ENCODE measurements at regions not wholly inside any gene's neighbourhood (a gene's known extent, or its start where the extent isn't known, plus 50 kb on each side); places are given as distances from the start of the nearest gene placed in this dataset.

DNA sequence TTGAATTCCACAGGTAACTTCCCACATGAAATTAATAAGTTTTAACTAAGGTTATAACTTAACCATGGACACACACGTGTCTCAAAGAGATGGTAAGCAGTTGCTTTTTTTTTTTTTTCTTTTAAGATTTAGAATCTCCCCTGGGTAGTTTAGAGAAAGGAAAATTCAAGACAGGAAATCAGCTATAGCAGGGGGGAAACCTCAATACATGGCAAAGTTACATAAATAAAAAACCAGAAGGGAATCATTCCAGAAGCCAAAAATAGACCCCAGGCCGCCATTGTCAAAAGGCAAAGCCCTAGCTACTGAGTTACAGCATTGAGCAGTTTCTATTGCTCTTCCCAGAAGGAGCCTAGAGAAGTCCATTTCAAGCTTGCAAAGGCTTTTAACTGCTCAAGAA, 91.5 kb upstream of the ZNF236 start:
- H3K27me3 ChIP-seq (replicated peaks), result no peaks in the 10 kb centered on the region
- DNase-seq, result no peak
- H3K36me3 ChIP-seq (replicated peaks), result no peaks in the 10 kb centered on the region
- H3K27ac ChIP-seq, result no peak overlapping the region
- in situ Hi-C loops (cut with HindIII; ENCODE audit: low pct_ligation_motif_present, low sequenced_read_pairs), result no loop called here
- no peak overlapping the region for H3K4me3 ChIP-seq (ENCODE audit: low read depth, low read length)
- TF ChIP-seq, protein P1, sequence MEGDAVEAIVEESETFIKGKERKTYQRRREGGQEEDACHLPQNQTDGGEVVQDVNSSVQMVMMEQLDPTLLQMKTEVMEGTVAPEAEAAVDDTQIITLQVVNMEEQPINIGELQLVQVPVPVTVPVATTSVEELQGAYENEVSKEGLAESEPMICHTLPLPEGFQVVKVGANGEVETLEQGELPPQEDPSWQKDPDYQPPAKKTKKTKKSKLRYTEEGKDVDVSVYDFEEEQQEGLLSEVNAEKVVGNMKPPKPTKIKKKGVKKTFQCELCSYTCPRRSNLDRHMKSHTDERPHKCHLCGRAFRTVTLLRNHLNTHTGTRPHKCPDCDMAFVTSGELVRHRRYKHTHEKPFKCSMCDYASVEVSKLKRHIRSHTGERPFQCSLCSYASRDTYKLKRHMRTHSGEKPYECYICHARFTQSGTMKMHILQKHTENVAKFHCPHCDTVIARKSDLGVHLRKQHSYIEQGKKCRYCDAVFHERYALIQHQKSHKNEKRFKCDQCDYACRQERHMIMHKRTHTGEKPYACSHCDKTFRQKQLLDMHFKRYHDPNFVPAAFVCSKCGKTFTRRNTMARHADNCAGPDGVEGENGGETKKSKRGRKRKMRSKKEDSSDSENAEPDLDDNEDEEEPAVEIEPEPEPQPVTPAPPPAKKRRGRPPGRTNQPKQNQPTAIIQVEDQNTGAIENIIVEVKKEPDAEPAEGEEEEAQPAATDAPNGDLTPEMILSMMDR (IDR thresholded peaks at IDR 0.05; ENCODE audit: low read depth, low read length, missing control alignments), result no peak

DNA sequence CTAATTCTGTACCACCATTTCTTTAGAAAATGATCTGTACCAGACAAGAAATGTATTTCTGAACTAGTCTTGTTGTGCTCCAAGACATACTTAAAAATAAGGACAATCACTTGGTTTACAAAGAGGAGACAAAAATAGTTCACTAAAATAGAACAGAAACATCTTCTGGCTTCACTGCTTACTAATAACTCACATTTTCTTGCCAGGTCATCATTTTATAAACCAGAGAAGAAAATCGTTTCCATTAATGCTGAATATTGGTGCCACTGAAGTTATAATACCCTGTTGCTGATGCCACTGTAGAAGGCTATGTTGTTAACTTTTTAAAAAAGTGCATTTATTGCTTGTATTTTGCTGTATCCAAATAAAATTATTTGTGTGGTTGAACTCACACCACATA, 94.8 kb upstream of the ZNF236 start:
- no peak for DNase-seq
- no peaks in the 10 kb centered on the region for H3K27me3 ChIP-seq (replicated peaks)
- TF ChIP-seq, protein P1 (IDR thresholded peaks at IDR 0.05; ENCODE audit: low read depth, low read length, missing control alignments), result no peak
- no peak overlapping the region for H3K27ac ChIP-seq
- no peak overlapping the region for H3K4me3 ChIP-seq (ENCODE audit: low read depth, low read length)
- in situ Hi-C loops (cut with HindIII; ENCODE audit: low pct_ligation_motif_present, low sequenced_read_pairs), result no loop called here
- H3K36me3 ChIP-seq (replicated peaks), result no peaks in the 10 kb centered on the region

DNA sequence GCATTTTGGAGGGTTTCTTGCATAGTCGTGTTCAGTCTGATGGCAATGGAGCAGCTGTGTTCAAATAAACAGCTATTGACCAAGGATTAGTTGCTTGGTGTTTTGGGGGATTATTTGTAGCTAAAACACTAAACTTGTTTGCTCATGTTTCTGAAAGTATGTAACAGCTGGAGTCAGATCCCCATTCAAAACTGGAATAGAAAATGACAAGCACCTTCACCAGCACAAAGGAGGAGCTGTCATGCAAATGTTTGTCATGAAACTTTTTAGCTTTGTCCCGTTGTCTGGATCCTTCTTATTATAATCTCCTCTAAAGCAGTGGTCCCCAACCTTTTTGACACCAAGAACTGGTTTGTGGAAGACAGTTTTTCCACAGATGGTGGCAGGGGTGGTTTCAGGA, 96.9 kb upstream of the ZNF236 start:
- no peak for DNase-seq
- H3K27me3 ChIP-seq (replicated peaks), result no peaks in the 10 kb centered on the region
- no peak overlapping the region for H3K27ac ChIP-seq
- TF ChIP-seq, protein P1 (IDR thresholded peaks at IDR 0.05; ENCODE audit: low read depth, low read length, missing control alignments), result no peak
- H3K36me3 ChIP-seq (replicated peaks), result no peaks in the 10 kb centered on the region
- no peak overlapping the region for H3K4me3 ChIP-seq (ENCODE audit: low read depth, low read length)
- in situ Hi-C loops (cut with HindIII; ENCODE audit: low pct_ligation_motif_present, low sequenced_read_pairs), result no loop called here

DNA sequence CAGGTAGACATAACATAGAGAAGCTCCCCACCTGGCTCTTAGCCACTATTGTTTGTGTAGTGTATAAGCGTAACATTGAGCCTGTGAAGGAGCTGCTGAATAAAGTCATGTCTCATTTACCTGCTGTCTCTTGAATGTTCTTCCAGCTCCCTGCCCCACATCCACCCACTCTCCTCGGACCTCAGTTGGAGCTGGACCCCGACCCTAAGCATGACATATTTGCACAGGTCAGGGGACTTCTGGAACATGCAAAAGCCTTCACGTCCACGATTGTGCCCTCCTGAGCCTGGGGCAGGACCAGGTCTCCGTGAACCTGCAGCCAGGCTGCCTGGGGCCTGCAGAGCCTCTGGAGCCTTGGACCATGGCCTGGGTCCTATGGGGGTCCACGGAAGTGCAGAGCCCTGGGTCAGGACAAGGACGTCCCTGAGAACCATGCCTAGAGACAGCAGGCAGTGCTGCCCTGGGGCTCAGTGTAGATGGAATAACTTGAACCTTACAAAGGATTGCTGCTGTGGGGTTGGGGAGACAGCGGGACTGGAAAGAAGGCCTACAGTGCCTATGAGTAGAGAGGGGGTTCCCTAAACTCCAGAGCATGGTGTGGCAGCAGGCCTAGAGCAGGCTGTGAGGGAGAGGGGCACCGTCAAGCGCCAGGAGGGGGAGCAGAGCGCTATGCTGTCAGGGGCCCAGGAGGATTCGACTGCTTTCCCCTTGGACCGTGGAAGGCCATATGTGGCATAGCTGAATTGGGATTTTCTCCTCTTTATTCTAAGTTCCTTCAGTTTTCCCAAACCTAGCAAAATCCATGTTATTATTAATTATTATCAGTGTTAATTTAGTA, 99.9 kb upstream of the ZNF236 start:
- Histone ChIP-seq H3K4me3 (ENCODE audit: low read depth, low read length) (no peak overlapping the region), H3K36me3 (replicated peaks) (no peaks in the 10 kb centered on the region), H3K27ac (no peak overlapping the region), H3K27me3 (replicated peaks) (no peaks in the 10 kb centered on the region)
- in situ Hi-C loops (cut with HindIII; ENCODE audit: low pct_ligation_motif_present, low sequenced_read_pairs), result no loop called here
- TF ChIP-seq, protein P1 (IDR thresholded peaks at IDR 0.05; ENCODE audit: low read depth, low read length, missing control alignments), result no peak
- no peak for DNase-seq

DNA sequence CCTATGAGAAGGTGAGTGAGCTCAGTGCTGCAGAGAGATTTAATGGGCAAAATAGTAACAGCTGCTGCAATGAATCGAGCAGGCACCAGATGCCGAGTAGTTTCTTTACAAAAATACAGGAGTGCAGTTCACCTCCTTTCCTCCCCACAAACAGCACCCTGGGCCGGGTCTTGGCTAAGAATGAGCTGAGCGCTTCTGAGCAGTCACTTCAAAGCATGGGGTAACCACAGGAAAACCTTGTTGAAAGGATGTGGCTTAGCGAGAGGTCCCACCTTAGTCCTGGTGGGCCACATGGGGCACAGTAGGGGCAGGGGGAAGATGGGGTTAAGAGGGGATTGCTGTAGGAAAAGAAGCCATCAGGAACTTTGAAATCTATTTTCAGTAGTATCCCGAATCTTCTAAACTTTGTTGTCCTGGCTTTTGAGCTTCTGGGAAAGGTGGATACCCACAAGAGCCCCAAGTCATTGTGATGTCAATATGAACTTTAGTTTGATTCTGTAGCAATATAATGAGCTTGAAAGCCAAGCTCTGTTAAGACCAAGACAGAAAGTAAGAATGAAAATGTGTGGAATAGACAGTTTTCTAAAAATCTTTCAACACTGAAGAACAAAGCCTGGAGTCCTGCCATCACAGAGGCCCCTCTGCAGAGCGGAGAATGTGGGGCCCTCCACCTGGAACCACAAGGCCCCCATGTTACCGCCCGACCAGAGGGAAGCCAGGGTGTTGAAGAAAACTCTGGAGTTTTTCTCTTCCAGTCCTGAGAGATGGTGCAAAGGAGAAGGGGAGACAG, 101.0 kb upstream of the ZNF236 start:
- Histone ChIP-seq H3K4me3 (ENCODE audit: low read depth, low read length) (no peak overlapping the region), H3K36me3 (replicated peaks) (no peaks in the 10 kb centered on the region), H3K27ac (no peak overlapping the region), H3K27me3 (replicated peaks) (no peaks in the 10 kb centered on the region)
- TF ChIP-seq, protein P1 (IDR thresholded peaks at IDR 0.05; ENCODE audit: low read depth, low read length, missing control alignments), result no peak
- DNase-seq, result no peak
- in situ Hi-C loops (cut with HindIII; ENCODE audit: low pct_ligation_motif_present, low sequenced_read_pairs), result no loop called here
